SK-N-MC (cell line): ENCODE measurements at regions not wholly inside any gene's neighbourhood (a gene's known extent, or its start where the extent isn't known, plus 50 kb on each side); places are given as distances from the start of the nearest gene placed in this dataset.

Source experiments
- EZH2 ChIP-seq: fragments of 200-600 bp; sonication (generic); IDR thresholded peaks from one replicate; pipeline ENCODE4 v1.6.1; 2017; ENCODE audit warnings: antibody characterized with exemption
- FOXP2 ChIP-seq: optimal IDR thresholded peaks from 2 replicates; pipeline ENCODE3; 2011; ENCODE audit warnings: mild to moderate bottlenecking, moderate library complexity; ENCODE audit not compliant: insufficient read depth; ENCODE audit errors: extremely low read length, control extremely low read depth
- POLR2AphosphoS5 ChIP-seq: IDR thresholded peaks from 2 replicates; pipeline ENCODE4 v1.6.1; 2012; ENCODE audit warnings: mild to moderate bottlenecking, low read depth, low read length, borderline replicate concordance

GRCh38 chr5:37926732-37927131 lies 86.9 kb upstream of the GDNF start:
- TF ChIP-seq EZH2 (no peak), POLR2AphosphoS5 (no peak), FOXP2 (no peak)
